ENCODE measurements at regions not wholly inside any gene's neighbourhood (a gene's known extent, or its start where the extent isn't known, plus 50 kb on each side); places are given as distances from the start of the nearest gene placed in this dataset.

DNA sequence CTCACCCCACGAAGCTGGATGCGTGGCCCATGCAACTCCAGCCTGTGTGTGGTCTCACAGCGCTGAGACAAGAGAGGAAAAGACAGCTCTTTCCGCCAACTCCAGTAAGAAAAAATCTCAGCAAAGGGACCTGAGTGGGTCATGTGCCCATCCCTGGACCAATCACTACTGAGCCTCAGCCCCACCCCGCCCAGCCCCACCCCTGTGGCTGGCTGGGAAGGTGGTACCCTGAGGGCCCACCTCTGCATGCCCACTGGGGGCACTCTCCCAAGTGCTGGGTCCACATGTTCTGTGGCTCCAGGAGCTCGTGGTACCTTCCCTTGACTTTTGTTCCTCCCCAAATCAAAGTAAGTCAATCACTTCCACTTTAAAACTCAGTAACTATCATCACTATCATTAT lies 105.1 kb upstream of the SMIM23 start:
- Histone ChIP-seq H3K27ac (ENCODE audit: low read depth, low read length) (no peak overlapping the region), H2BK5ac (ENCODE audit: low read depth, low read length) (no peak overlapping the region), H3K14ac (ENCODE audit: insufficient read length) (no peak overlapping the region), H3K4me2 (ENCODE audit: insufficient read depth in 1 of 2, low read depth in 2 of 2, low read length in 2 of 2) (no peak overlapping the region), H3K23ac (ENCODE audit: insufficient read length) (no peak overlapping the region), H2AK5ac (ENCODE audit: low read depth, low read length) (no peak overlapping the region), H2BK120ac (replicated peaks; ENCODE audit: low read depth, low read length) (no peak overlapping the region), H2BK12ac (ENCODE audit: low read depth, low read length) (0 out of 2 replicates have a peak overlapping the region, but pooled peaks have one; percentile 6), H3K79me2 (ENCODE audit: control insufficient read depth in 1 of 2, insufficient read depth in 2 of 2, low read length in 2 of 2) (no peaks in the 10 kb centered on the region), H4K8ac (ENCODE audit: extremely low read depth, insufficient read depth, low read length) (0 out of 2 replicates have a peak overlapping the region, but pooled peaks have one; percentile 9), H2AFZ (ENCODE audit: low read length) (peak overlapping the region; percentile 66; the same call in 1 of the 2 replicates), H2BK20ac (ENCODE audit: low read length) (no peak overlapping the region), H3K9me3 (ENCODE audit: insufficient read depth in 2 of 2, low read depth in 1 of 2, low read length in 1 of 2) (no peaks in the 10 kb centered on the region), H3K23me2 (ENCODE audit: low read depth, low read length) (no peaks in the 10 kb centered on the region), H4K5ac (ENCODE audit: insufficient read length, low read depth, low read length) (no peak overlapping the region), H3K36me3 (ENCODE audit: control insufficient read depth in 2 of 4, insufficient read depth in 4 of 4, low read length in 3 of 4) (no peaks in the 10 kb centered on the region), H4K91ac (replicated peaks; ENCODE audit: insufficient read length, low read length) (no peak overlapping the region), H3K79me1 (ENCODE audit: low read depth, low read length) (no peaks in the 10 kb centered on the region), H3K56ac (replicated peaks; ENCODE audit: insufficient read length, low read depth, low read length) (no peak overlapping the region), H2BK15ac (ENCODE audit: low read length) (no peak overlapping the region), H3K4ac (replicated peaks; ENCODE audit: insufficient read length, low read depth, low read length) (no peak overlapping the region), H3K4me1 (replicated peaks in 1 of 4; ENCODE audit: control insufficient read depth in 3 of 4, insufficient read depth in 4 of 4, low read length in 3 of 4) (no peaks in the 10 kb centered on the region; a peak in 1 of 7 replicates), H3K9ac (replicated peaks in 1 of 4; ENCODE audit: extremely low read depth in 1 of 4, low read depth in 3 of 4, low read length in 3 of 4) (no peak overlapping the region), H3K18ac (ENCODE audit: extremely low read depth, low read length) (no peak overlapping the region), H3K27me3 (replicated peaks in 1 of 4; ENCODE audit: control insufficient read depth in 3 of 4, extremely low read depth in 1 of 4, insufficient read depth in 3 of 4, low read length in 3 of 4) (peaks cover 0 to 4% (median 1%) of the 10 kb centered on the region in 4 experiments; a peak in 3 of 7 replicates), H4K20me1 (replicated peaks in 1 of 2; ENCODE audit: control insufficient read depth in 1 of 2, insufficient read depth in 2 of 2, low read length in 2 of 2) (no peaks in the 10 kb centered on the region), H3K4me3 (ENCODE audit: extremely low read depth in 1 of 4, insufficient read depth in 2 of 4, low read depth in 3 of 4, low read length in 4 of 4) (no peak overlapping the region)
- ChIA-PET POLR2A (ENCODE audit: partially characterized antibody) (interaction anchor here (1.4 to 3.5 kb wide), 2 partner anchors 13 to 14 kb away, joined by 3 to 12 read pairs; no protein-coding TSS in a partner anchor), CTCF (ENCODE audit: partially characterized antibody) (interaction anchor here (0.7 to 2.5 kb wide), 23 partner anchors 10 to 178 kb away, joined by 3 to 12 read pairs (median 4); no protein-coding TSS in a partner anchor)
- 92% methylated on average over 6 of the region's 6 CpGs; no CpG with 5 or more reads in 1 of the 2 experiments for WGBS, 2 experiments (ENCODE audit: extremely low coverage in 1 of 2, insufficient coverage in 1 of 2, insufficient read length in 1 of 2, insufficient replicate concordance in 2 of 2, low coverage in 1 of 2, low lambda C conversion rate in 2 of 2, missing lambda C conversion rate in 1 of 2)
- FAIRE-seq, result no peak
- DNase-seq (ENCODE audit: low read depth in 1 of 2, low spot score in 2 of 2), result no peak
- TF ChIP-seq EP300 (IDR thresholded peaks at IDR 0.05; ENCODE audit: borderline replicate concordance in 1 of 2, low read depth in 2 of 2, low read length in 2 of 2), result no peak
- TF ChIP-seq EGR1 (IDR thresholded peaks at IDR 0.05; ENCODE audit: borderline replicate concordance, low read depth, low read length), result 0 out of 2 replicates have a peak, but pooled peaks have one; percentile 49
- TF ChIP-seq, protein P1, sequence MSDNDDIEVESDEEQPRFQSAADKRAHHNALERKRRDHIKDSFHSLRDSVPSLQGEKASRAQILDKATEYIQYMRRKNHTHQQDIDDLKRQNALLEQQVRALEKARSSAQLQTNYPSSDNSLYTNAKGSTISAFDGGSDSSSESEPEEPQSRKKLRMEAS (IDR thresholded peaks at IDR 0.05), result 0 out of 2 replicates have a peak, but pooled peaks have one; percentile 37
- no peak for TF ChIP-seq SP4 (IDR thresholded peaks at IDR 0.05; ENCODE audit: low read length)
- TF ChIP-seq JUN (IDR thresholded peaks at IDR 0.05; ENCODE audit: low read depth, low read length), result no peak
- no peak for TF ChIP-seq SUZ12 (IDR thresholded peaks at IDR 0.05; ENCODE audit: low read length)
- no peak for TF ChIP-seq BRCA1 (IDR thresholded peaks at IDR 0.05; ENCODE audit: low read depth, low read length)
- no peak for TF ChIP-seq TAF7 (optimal IDR thresholded peaks at IDR 0.05; ENCODE audit: borderline replicate concordance, low read depth, low read length)
- no peak for TF ChIP-seq FOSL1 (IDR thresholded peaks at IDR 0.05; ENCODE audit: insufficient read depth, low read depth, low read length)
- TF ChIP-seq, protein P2, sequence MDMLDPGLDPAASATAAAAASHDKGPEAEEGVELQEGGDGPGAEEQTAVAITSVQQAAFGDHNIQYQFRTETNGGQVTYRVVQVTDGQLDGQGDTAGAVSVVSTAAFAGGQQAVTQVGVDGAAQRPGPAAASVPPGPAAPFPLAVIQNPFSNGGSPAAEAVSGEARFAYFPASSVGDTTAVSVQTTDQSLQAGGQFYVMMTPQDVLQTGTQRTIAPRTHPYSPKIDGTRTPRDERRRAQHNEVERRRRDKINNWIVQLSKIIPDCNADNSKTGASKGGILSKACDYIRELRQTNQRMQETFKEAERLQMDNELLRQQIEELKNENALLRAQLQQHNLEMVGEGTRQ (IDR thresholded peaks at IDR 0.05; ENCODE audit: low read length), result peak; percentile 64
- no peak for TF ChIP-seq SIRT6 (IDR thresholded peaks at IDR 0.05; ENCODE audit: low read length)
- TF ChIP-seq SAP30 (IDR thresholded peaks at IDR 0.05; ENCODE audit: insufficient read depth, insufficient replicate concordance, low read length), result no peak

Data from H1 (cell line).